Rectal smooth muscle tissue (tissue), 1 donor: ENCODE measurements at regions not wholly inside any gene's neighbourhood (a gene's known extent, or its start where the extent isn't known, plus 50 kb on each side); places are given as distances from the start of the nearest gene placed in this dataset.

Source experiments
- H3K27ac ChIP-seq: one replicate; pipeline ENCODE4 v1.7.0; 2013; ENCODE audit warnings: low read depth, low read length, inconsistent platforms
- H3K27me3 ChIP-seq: one replicate; pipeline ENCODE4 v1.7.0; 2013; ENCODE audit warnings: low read length; ENCODE audit not compliant: control insufficient read depth, insufficient read depth
- H3K36me3 ChIP-seq: one replicate; pipeline ENCODE4 v1.7.0; 2013; ENCODE audit warnings: low read length; ENCODE audit not compliant: control insufficient read depth, insufficient read depth
- H3K4me1 ChIP-seq: one replicate; pipeline ENCODE4 v1.7.0; 2013; ENCODE audit warnings: low read length; ENCODE audit not compliant: control insufficient read depth, insufficient read depth
- H3K4me3 ChIP-seq: one replicate; pipeline ENCODE4 v1.7.0; 2013; ENCODE audit warnings: low read length
- H3K9ac ChIP-seq: one replicate; pipeline ENCODE4 v1.7.0; 2013; ENCODE audit warnings: low read length

- Histone ChIP-seq H3K36me3 (no peaks in the 10 kb centered on the region), H3K4me3 (no peak overlapping the region), H3K27ac (no peak overlapping the region), H3K4me1 (no peaks in the 10 kb centered on the region), H3K27me3 (no peaks in the 10 kb centered on the region), H3K9ac (no peak overlapping the region)
These were observed 1062.0 kb downstream of the HACE1 start for GRCh38 chr6:103797738-103798137.

GRCh38 chr6:103791458-103791857 lies 1068.3 kb downstream of the HACE1 start:
- Histone ChIP-seq H3K4me3 (no peak overlapping the region), H3K9ac (no peak overlapping the region), H3K36me3 (no peaks in the 10 kb centered on the region), H3K4me1 (no peaks in the 10 kb centered on the region), H3K27me3 (no peaks in the 10 kb centered on the region), H3K27ac (no peak overlapping the region)

- H3K4me3 ChIP-seq = no peak overlapping the region
- no peaks in the 10 kb centered on the region for H3K4me1 ChIP-seq
- no peaks in the 10 kb centered on the region for H3K36me3 ChIP-seq
- H3K27ac ChIP-seq = no peak overlapping the region
- H3K9ac ChIP-seq = no peak overlapping the region
- H3K27me3 ChIP-seq = no peaks in the 10 kb centered on the region
These were observed 1075.6 kb downstream of the HACE1 start for GRCh38 chr6:103784117-103784516.

- no peaks in the 10 kb centered on the region for H3K27me3 ChIP-seq
- H3K36me3 ChIP-seq = no peaks in the 10 kb centered on the region
- H3K4me3 ChIP-seq = no peak overlapping the region
- no peak overlapping the region for H3K9ac ChIP-seq
- no peak overlapping the region for H3K27ac ChIP-seq
- H3K4me1 ChIP-seq = no peaks in the 10 kb centered on the region
These were observed 1076.4 kb downstream of the HACE1 start for GRCh38 chr6:103783329-103783728.

DNA sequence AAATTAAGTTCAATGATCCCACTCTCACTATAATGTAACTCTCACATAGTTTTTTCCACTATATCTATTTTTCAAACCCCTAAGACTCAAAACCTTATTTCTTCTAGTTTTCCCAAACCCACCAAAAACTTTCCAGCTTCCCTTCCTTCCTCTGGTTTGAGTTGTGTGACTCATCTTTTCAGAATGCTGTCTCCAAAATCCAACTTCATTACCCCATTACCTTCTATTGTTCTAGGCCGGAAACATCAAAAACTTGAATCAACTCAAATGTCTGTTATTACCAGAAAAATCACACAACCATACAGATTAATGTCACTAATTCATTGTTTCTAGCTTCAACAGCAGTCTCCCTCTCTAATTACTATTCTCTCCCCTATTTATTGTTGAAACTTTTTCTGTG lies 1090.3 kb downstream of the HACE1 start:
- Histone ChIP-seq H3K4me3 (no peak overlapping the region), H3K27ac (no peak overlapping the region), H3K9ac (no peak overlapping the region), H3K4me1 (no peaks in the 10 kb centered on the region), H3K36me3 (no peaks in the 10 kb centered on the region), H3K27me3 (no peaks in the 10 kb centered on the region)

GRCh38 chr6:103750603-103751002 lies 1109.1 kb downstream of the HACE1 start:
- no peak overlapping the region for H3K9ac ChIP-seq
- no peaks in the 10 kb centered on the region for H3K36me3 ChIP-seq
- no peaks in the 10 kb centered on the region for H3K27me3 ChIP-seq
- no peaks in the 10 kb centered on the region for H3K4me1 ChIP-seq
- no peak overlapping the region for H3K4me3 ChIP-seq
- H3K27ac ChIP-seq = no peak overlapping the region

DNA sequence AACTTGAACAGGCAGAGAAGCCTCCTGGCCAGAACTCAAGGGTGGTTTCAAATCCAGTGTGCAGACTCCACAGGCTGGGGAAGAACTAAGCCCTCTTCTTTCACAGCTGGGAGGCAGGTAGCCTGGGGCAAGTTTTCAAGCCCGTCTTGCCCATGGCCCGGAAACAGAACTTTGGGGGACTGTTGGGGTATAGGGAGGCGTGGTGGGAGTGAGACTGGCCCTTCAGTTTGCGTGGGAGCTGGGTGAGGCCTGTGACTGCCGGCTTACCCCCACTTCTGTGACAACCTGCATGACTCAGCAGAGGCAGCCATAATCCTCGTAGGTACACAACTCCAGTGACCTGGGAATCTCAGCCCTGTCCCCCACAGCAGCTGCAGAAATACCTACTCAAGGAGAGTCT lies 1125.7 kb downstream of the HACE1 start:
- no peak overlapping the region for H3K27ac ChIP-seq
- no peak overlapping the region for H3K4me3 ChIP-seq
- H3K36me3 ChIP-seq = no peaks in the 10 kb centered on the region
- no peak overlapping the region for H3K9ac ChIP-seq
- H3K4me1 ChIP-seq = no peaks in the 10 kb centered on the region
- H3K27me3 ChIP-seq = no peaks in the 10 kb centered on the region

DNA sequence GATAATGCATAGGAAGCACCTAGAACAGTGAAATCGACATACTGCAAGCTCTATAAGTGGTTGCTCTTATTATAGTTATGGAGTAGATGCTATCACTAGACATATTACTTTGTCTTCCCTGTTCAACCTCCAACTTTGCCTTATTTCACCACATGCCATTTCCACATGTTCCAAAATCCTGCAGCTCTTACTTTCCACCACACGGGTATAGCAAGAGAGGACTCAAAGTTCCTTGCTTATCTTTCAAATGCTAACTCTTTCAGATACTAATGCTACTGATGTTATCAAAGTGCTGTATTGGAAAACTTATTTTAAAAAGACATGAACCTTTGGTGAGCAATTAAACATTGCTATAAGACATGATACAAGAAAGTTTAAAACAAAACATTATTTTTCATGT lies 1130.1 kb downstream of the HACE1 start:
- Histone ChIP-seq H3K27me3 (no peaks in the 10 kb centered on the region), H3K4me3 (no peak overlapping the region), H3K27ac (no peak overlapping the region), H3K9ac (no peak overlapping the region), H3K4me1 (no peaks in the 10 kb centered on the region), H3K36me3 (no peaks in the 10 kb centered on the region)

DNA sequence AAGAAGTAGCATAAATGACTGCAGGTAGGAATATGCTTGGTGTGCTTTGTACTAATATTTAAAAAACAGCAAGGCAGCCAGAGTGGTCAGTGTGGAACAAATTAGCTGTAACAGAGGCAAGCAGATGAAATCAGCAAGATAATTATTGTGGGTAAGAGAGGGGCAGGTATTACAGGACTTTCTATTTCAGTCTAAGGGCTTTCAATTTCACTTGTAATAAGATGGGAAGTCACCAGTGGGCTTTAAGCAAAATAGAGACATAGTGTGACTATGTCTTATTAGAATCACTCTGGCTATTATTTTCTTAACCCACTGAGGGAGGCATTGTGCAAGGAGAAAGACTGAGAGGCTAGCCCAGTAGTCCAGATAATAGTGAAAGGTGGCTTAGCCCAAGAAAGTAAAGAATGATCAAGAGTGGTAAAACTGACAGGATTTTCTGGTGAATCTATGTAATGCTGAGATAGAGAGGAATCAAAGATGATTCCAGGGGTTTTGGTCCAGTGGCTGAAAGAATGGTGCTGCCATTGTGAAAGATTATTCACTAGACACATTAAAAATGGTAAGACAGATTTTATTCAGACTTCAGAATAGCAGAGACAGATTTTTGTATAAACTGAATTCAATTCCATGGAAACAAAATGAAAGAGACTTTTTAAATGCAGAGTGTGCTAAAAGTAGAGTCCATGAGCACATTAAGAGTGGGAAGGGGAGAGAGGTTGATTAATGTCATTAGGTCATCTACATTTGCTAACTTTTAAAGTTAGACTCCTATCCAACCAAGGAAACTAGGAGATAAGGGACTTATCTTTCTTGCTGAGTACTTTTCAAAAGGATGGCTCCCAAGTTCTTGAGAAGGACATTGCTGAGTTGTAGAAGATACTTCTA lies 1136.0 kb downstream of the HACE1 start:
- H3K9ac ChIP-seq = no peak overlapping the region
- no peaks in the 10 kb centered on the region for H3K27me3 ChIP-seq
- no peaks in the 10 kb centered on the region for H3K36me3 ChIP-seq
- H3K4me1 ChIP-seq = no peaks in the 10 kb centered on the region
- H3K4me3 ChIP-seq = no peak overlapping the region
- no peak overlapping the region for H3K27ac ChIP-seq

DNA sequence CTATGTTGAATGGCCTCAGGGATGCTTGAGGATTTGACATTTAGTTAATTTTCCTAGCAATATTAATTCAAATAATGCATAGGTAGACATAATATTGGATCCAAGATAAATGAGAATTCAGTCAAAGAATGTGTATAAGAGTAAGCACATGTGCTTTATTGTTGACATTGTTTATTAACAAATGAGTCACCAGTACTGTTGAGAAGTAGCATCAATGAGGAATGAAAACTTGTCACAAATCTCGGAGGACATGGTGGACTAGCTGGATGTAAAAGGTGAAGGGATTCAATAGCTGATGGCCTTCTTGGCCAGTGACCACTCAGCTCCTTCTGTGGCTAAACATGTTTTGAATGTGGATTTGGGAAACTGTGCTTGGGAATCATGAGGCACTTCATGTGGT lies 1137.0 kb downstream of the HACE1 start:
- H3K4me3 ChIP-seq = no peak overlapping the region
- no peak overlapping the region for H3K27ac ChIP-seq
- H3K4me1 ChIP-seq = no peaks in the 10 kb centered on the region
- no peaks in the 10 kb centered on the region for H3K27me3 ChIP-seq
- no peaks in the 10 kb centered on the region for H3K36me3 ChIP-seq
- no peak overlapping the region for H3K9ac ChIP-seq

DNA sequence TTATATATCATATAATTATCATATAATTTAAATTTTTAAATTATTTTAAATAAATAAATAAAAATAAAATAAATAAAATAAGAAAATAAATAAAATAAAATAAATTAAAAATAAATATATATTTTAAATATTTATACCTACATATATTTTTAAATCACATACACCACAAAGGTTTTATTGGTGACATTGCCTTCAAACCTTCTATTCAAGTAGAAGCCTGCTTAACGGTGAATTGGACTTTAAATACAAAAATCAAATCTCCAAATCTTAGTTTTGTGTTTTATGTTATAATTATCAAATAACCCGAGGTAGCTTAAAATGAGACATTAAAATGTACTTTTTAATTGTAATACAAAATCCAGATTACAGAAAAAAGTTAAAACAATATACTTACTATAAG lies 1137.8 kb downstream of the HACE1 start:
- Histone ChIP-seq H3K4me3 (no peak overlapping the region), H3K36me3 (no peaks in the 10 kb centered on the region), H3K27ac (no peak overlapping the region), H3K4me1 (no peaks in the 10 kb centered on the region), H3K9ac (no peak overlapping the region), H3K27me3 (no peaks in the 10 kb centered on the region)

DNA sequence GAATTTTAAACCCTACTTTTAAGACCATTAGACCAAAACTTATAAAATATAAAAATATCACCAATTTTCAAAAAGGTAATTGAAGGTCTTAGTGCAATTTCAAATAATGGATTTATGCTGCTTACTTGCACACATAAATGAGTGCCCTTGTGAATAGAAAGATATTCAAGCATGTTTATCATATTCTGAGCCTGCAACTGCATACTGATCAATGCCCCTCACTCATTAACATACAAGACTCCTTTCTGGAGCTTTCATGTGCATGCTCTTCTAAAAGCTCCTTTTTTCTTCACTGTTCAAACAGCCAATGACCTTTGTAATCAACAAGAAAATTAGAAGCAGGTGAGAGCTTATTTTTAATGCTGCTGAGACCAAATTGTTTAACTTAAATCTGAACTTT lies 1139.3 kb downstream of the HACE1 start:
- no peak overlapping the region for H3K9ac ChIP-seq
- H3K27ac ChIP-seq = no peak overlapping the region
- no peak overlapping the region for H3K4me3 ChIP-seq
- no peaks in the 10 kb centered on the region for H3K27me3 ChIP-seq
- H3K36me3 ChIP-seq = no peaks in the 10 kb centered on the region
- H3K4me1 ChIP-seq = no peaks in the 10 kb centered on the region

DNA sequence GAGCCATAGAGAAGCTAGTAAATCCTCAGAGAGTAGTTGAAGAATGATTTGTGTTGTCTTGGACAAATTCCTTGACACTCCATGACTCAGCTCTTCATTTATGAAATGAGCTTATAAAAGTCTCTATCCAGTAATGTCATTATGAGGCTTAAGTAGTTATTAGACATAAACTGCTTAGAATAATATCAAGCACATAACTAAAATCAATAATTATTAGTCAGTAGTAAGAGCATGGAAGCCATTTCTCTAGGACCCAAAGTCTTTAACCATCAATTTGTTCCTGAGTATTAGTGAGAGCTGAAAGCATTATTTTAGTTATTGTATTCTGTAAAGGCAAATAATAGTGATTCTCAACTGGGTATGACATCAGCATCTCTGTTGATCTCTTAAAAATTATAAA lies 1140.2 kb downstream of the HACE1 start:
- no peaks in the 10 kb centered on the region for H3K36me3 ChIP-seq
- H3K27me3 ChIP-seq = no peaks in the 10 kb centered on the region
- H3K9ac ChIP-seq = no peak overlapping the region
- H3K27ac ChIP-seq = no peak overlapping the region
- H3K4me1 ChIP-seq = no peaks in the 10 kb centered on the region
- H3K4me3 ChIP-seq = no peak overlapping the region
